Aorta (tissue), 5 donors: ENCODE measurements at regions not wholly inside any gene's neighbourhood (a gene's known extent, or its start where the extent isn't known, plus 50 kb on each side); places are given as distances from the start of the nearest gene placed in this dataset.

Experiments used
- ATAC-seq: fragments of 200-7000 bp; cut with Tn5 transposase; one replicate; pipeline ENCODE4 v1.9.1; 2022; ENCODE audit warnings: moderate library complexity; ENCODE audit not compliant: low FRiP score
- DNase-seq, 2 donors: peaks; one replicate each; pipeline ENCODE4 v3.0.0-alpha.2; 2020
- H3K27ac ChIP-seq, 2 donors: one replicate each; pipeline ENCODE4 v1.5.1; 2013; ENCODE audit warnings: low read length in 2 of 2, mild to moderate bottlenecking in 2 of 2, moderate library complexity in 2 of 2, control low read depth in 1 of 2, inconsistent platforms in 1 of 2, low read depth in 1 of 2
- H3K27me3 ChIP-seq, 2 donors: one replicate each; pipeline ENCODE4 v1.6.1; 2013; ENCODE audit warnings: control low read depth in 1 of 2, low read length in 1 of 2, mild to moderate bottlenecking in 1 of 2, moderate library complexity in 1 of 2; ENCODE audit not compliant: insufficient read depth in 2 of 2, control insufficient read depth in 1 of 2
- H3K36me3 ChIP-seq, 2 donors: one replicate each; pipeline ENCODE4 v1.6.1; 2013; ENCODE audit warnings: control low read depth in 1 of 2, low read length in 1 of 2, mild to moderate bottlenecking in 1 of 2; ENCODE audit not compliant: insufficient read depth in 2 of 2, control insufficient read depth in 1 of 2
- H3K4me1 ChIP-seq, 2 donors: one replicate each; pipeline ENCODE4 v1.6.1; 2013; ENCODE audit warnings: low read length in 2 of 2, control low read depth in 1 of 2, mild to moderate bottlenecking in 1 of 2, moderate library complexity in 1 of 2; ENCODE audit not compliant: insufficient read depth in 2 of 2, control insufficient read depth in 1 of 2
- H3K4me3 ChIP-seq, 2 donors: one replicate each; pipeline ENCODE4 v1.5.1; 2013; ENCODE audit warnings: low read length in 2 of 2, control low read depth in 1 of 2, mild to moderate bottlenecking in 1 of 2
- H3K9me3 ChIP-seq: one replicate; pipeline ENCODE4 v1.6.1; 2013; ENCODE audit warnings: mild to moderate bottlenecking, low read length; ENCODE audit not compliant: control insufficient read depth
- WGBS, 2 donors: extraction: QIAGEN DNeasy Blood & Tissue Kit; methylation state at CpG; one replicate each; pipeline ENCODE4 v1.1.7; 2013; 5-methylcytosine and 5-hydroxymethylcytosine counted together
- intact Hi-C, 2 donors: fragments of 100-400 bp; cut with DNase I; formaldehyde crosslinking; loops; one replicate each; pipeline versions ENCODE4 v1.14.2 to v1.15.0; 2022
- donor health status: healthy with polysubstance abuse.
- donor health status: Bipolar disorder and iron deficiency.
- donor health status: DM: no; HTN: no; CAD: no.
- donor health status: DM: no; HTN: no; CAD: no.
- donor health status: DM: yes; HTN: yes; CAD: no.

DNA sequence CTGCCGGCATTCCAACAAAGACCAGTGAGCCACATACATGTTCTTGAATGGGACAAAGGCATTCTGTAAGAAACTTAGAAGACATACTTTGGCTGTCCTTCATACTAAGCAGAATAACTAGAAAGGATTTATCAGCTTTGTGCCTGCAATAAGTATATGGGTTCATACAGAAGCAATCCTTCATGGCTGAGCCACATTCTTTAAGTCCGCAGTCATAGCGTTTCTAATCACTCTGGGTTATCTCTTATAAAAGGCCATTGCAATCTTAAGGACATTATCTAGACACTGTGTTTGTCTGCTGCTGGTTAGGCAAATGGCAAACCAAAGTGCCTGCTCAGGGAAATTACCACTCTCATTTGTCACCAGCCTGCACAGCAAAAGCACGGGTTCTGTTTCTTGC, 488.4 kb downstream of the ACTR3B start:
- no peak for DNase-seq
- H3K9me3 ChIP-seq, result no peaks in the 10 kb centered on the region
- H3K27me3 ChIP-seq, result no peaks in the 10 kb centered on the region
- intact Hi-C loops, result no loop called here
- 31 to 53% methylated on average over 4 of the region's 4 CpGs for WGBS, 2 donors
- no peak for ATAC-seq
- no peak overlapping the region for H3K4me3 ChIP-seq
- H3K36me3 ChIP-seq, result no peaks in the 10 kb centered on the region
- peaks cover 0 to 2% of the 10 kb centered on the region in 2 donors for H3K4me1 ChIP-seq
- H3K27ac ChIP-seq, result no peak overlapping the region

DNA sequence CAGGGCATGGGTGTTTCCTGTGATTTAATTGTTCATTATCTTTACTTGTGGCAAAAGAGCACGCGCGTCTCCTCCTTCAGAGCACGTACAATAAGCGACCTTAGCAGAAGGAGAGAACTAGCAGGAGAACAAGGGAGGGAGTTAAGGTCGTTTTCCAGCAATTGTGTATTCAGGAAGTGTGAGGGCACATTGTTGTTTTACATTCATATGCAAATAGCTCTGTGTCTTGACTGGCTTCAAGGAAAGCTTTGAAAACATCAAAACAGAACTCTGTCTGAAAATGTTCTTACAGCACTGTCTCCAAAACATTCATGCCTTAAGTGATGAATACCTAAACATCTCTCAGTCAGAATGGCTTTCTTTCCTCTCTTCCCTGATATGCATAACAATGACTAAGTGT, 499.1 kb downstream of the ACTR3B start:
- WGBS, 2 donors, result 71 to 75% methylated on average over 6 of the region's 6 CpGs
- Histone ChIP-seq H3K4me1 (no peaks in the 10 kb centered on the region), H3K36me3 (no peaks in the 10 kb centered on the region), H3K27me3 (no peaks in the 10 kb centered on the region), H3K9me3 (peaks cover 1% of the 10 kb centered on the region), H3K27ac (no peak overlapping the region), H3K4me3 (no peak overlapping the region)
- intact Hi-C loops, result no loop called here
- DNase-seq (no peak), ATAC-seq (no peak)

DNA sequence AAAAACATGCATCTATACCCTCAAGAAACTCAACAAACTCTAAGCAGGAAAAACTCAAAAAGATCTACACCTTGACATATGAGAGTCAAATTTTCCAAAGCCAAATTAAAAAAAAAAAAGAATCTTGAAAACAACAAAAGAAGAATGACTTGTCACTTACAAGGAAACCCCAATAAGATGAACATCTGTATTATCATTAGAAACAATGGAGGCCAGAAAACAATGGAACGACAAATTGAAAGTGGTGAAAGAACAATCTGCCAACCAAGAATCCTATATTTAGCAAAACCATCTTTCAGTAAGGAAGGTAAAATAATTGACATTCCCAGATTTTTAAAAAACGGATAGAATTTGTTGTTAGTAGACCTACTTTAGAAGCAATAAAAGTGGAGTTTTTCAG, 516.8 kb downstream of the ACTR3B start:
- no peak for DNase-seq
- Histone ChIP-seq H3K4me3 (no peak overlapping the region), H3K4me1 (no peaks in the 10 kb centered on the region), H3K36me3 (no peaks in the 10 kb centered on the region), H3K27me3 (no peaks in the 10 kb centered on the region), H3K9me3 (no peaks in the 10 kb centered on the region), H3K27ac (no peak overlapping the region)
- 79 to 86% methylated on average over 2 of the region's 2 CpGs for WGBS, 2 donors
- intact Hi-C loops, result no loop called here
- no peak for ATAC-seq

DNA sequence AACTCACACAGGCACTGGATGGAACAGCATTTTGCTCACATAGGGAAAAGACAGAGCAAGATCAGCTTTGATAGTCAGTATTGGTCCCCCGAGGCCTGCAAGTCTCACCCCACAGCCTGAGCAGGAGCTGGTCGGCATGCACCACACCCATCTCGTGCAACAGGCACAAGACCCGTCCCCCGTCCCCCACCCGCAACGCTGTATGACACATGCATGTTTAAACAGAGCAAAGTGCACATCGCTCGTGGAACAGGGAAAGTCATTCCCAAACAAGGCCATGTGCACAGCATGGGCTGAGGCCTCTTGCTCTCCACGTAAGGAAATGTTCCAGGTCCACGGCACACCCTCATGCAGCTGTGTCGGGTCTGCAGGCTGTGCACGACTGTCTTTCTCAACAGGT, 527.2 kb downstream of the ACTR3B start:
- ATAC-seq (no peak), DNase-seq (no peak)
- peaks cover 2% of the 10 kb centered on the region for H3K9me3 ChIP-seq
- H3K36me3 ChIP-seq, result no peaks in the 10 kb centered on the region
- H3K4me3 ChIP-seq, result no peak overlapping the region
- no peak overlapping the region for H3K27ac ChIP-seq
- H3K4me1 ChIP-seq, result no peaks in the 10 kb centered on the region
- no peaks in the 10 kb centered on the region for H3K27me3 ChIP-seq
- WGBS, 2 donors, result 80 to 84% methylated on average over 13 of the region's 13 CpGs
- intact Hi-C loops, result no loop called here

DNA sequence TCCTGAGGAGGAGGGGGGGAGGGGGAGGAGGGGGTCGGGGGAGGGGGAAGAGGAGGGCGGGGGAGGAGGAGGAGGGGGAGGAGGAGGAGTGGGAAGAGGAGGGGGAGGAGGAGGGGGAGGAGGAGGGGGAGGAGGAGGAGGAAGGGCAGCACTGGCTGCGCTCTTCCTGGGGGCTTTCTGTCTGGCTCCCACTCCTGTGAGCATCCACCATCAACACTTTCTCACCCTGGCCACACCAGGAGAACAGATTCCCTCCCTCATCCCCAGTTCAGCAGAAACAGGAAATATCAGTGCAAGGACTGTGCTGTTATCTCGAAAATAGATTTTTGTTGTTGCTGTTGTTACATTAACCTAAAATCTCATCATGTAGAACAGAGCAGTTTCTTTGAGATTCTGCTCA, 530.5 kb downstream of the ACTR3B start:
- no peaks in the 10 kb centered on the region for H3K4me1 ChIP-seq
- H3K9me3 ChIP-seq, result peaks cover 2% of the 10 kb centered on the region
- H3K27me3 ChIP-seq, result peaks cover 0 to 2% of the 10 kb centered on the region in 2 donors
- DNase-seq, result no peak
- ATAC-seq, result no peak
- no peaks in the 10 kb centered on the region for H3K36me3 ChIP-seq
- no peak overlapping the region for H3K27ac ChIP-seq
- H3K4me3 ChIP-seq, result no peak overlapping the region
- 55 to 69% methylated on average over 1 to 2 of the region's 4 CpGs for WGBS, 2 donors
- intact Hi-C loops, result no loop called here

DNA sequence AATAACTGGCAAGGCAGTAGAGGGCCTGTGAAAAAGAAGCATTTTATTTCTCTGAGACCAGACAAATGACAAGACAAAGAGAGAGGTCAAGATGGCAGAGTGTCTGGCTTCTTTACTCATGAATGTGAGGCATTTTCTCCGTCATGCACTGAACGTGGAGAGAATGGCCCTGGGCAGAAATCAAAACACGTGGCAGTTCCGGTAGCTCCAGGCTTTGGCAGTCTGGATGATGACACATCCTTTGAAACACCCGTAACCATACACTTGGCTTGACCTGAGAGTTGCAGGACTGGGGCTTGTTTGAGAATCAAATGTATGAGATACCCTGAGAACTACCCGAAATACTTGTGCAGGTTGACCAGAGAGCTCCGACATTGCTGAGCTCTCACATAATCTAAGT, 537.6 kb downstream of the ACTR3B start:
- Histone ChIP-seq H3K9me3 (peaks cover 2% of the 10 kb centered on the region), H3K27ac (no peak overlapping the region), H3K27me3 (peaks cover 0 to 2% of the 10 kb centered on the region in 2 donors), H3K36me3 (no peaks in the 10 kb centered on the region), H3K4me3 (no peak overlapping the region), H3K4me1 (no peaks in the 10 kb centered on the region)
- no peak for ATAC-seq
- intact Hi-C loops, result no loop called here
- no peak for DNase-seq
- WGBS, 2 donors, result 59 to 64% methylated on average over 7 of the region's 7 CpGs

DNA sequence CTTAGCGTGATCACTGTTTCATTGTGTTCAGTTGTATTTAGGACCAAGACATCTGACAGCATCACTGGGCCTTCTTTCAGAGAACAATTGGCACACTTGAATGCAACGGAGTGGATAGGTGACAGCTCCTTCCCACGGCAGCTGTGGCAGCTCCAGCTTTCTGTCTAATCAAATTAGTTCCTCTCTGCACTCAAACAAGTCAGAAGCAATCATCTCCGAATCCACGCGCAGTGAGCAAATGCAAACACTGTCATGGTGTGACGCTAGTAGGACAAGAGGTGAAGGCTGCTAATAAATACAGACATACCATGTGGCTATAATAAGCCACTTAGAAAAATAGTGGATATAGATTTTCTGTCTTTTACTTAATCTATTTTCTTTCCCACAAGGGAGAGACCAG, 542.4 kb downstream of the ACTR3B start:
- 67 to 68% methylated on average over 7 of the region's 7 CpGs for WGBS, 2 donors
- Histone ChIP-seq H3K4me1 (no peaks in the 10 kb centered on the region), H3K36me3 (no peaks in the 10 kb centered on the region), H3K27me3 (no peaks in the 10 kb centered on the region), H3K27ac (no peak overlapping the region), H3K4me3 (no peak overlapping the region), H3K9me3 (no peaks in the 10 kb centered on the region)
- no peak for ATAC-seq
- no peak for DNase-seq
- intact Hi-C loops, result no loop called here

DNA sequence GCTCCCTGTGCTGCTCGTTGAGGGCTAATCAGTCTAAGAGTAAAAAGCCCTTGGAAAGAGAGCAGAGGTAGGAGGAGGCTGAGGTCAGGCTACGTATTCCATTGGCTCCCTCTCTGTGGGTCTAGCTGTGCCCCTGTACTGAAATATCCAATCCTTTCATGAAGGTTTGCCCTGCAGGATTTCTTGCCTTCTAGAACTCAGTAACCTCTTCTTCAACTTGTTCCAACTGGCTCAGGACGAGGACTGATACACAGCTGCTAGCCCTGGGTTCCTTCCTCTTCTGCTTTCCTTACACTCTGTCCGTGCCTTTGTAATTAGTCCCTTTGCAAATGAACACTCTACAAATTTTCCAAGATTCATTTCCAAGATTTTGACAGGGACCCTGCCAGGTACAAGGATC, 560.5 kb downstream of the ACTR3B start:
- intact Hi-C loops, result no loop called here
- Histone ChIP-seq H3K9me3 (no peaks in the 10 kb centered on the region), H3K4me1 (no peaks in the 10 kb centered on the region), H3K36me3 (no peaks in the 10 kb centered on the region), H3K27ac (no peak overlapping the region), H3K4me3 (no peak overlapping the region), H3K27me3 (no peaks in the 10 kb centered on the region)
- DNase-seq (no peak), ATAC-seq (no peak)
- WGBS, 2 donors, result 9 to 11% methylated on average over 4 of the region's 4 CpGs

DNA sequence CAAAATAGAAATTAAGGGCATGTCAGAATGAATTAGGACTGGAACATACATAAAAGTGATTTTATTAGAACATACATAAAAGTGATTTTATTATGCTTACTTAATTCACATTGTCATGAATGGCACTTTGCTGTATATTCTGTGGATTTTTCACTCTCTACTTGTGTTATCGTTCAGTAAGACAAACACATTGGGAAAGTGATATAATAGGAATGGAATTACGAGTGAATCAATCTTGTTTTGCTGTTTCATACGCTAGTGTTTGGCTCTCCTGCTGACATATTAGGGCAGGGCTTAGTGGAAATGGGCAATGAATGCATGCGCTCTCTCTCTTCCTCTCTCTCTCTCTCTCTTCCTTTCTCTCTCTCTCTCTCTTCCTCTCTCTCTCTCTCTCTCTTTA, 561.1 kb downstream of the ACTR3B start:
- Histone ChIP-seq H3K4me3 (no peak overlapping the region), H3K36me3 (no peaks in the 10 kb centered on the region), H3K4me1 (no peaks in the 10 kb centered on the region), H3K27ac (no peak overlapping the region), H3K27me3 (no peaks in the 10 kb centered on the region), H3K9me3 (no peaks in the 10 kb centered on the region)
- ATAC-seq, result peak; percentile 48
- 18 to 24% methylated on average over 4 of the region's 4 CpGs for WGBS, 2 donors
- DNase-seq, result no peak
- intact Hi-C loops, result no loop called here
